GM19463 (cell line): ENCODE measurements at regions not wholly inside any gene's neighbourhood (a gene's known extent, or its start where the extent isn't known, plus 50 kb on each side); places are given as distances from the start of the nearest gene placed in this dataset.

Experiments
- ATAC-seq: cut with Tn5 transposase; IDR thresholded peaks from one replicate; pipeline ENCODE4 v1.9.1; 2021; ENCODE audit warnings: mild to moderate bottlenecking, moderate library complexity; ENCODE audit not compliant: unreplicated experiment

- ATAC-seq, result no peak
These were observed 81.6 kb upstream of the IRF2BP2 start for GRCh38 chr1:234691567-234691966.

DNA sequence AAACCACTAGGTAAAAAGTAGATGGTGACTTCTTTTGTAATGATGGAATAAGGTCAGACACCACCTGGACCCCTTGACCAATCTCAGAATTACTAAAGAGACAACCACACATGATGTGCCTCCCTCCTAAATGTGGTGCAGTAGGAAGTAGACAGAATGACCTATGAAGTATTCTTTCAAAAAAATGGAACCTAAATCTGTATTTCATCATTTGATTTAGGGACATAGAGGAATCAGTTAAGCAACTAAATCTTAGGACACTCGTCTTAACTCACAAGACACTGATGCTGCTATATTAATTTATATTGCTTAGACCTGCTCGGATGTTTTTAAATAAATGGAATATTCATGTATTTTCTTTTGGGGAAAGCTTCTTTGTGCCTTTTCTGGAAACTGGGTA, 80.9 kb upstream of the IRF2BP2 start:
- no peak for ATAC-seq

DNA sequence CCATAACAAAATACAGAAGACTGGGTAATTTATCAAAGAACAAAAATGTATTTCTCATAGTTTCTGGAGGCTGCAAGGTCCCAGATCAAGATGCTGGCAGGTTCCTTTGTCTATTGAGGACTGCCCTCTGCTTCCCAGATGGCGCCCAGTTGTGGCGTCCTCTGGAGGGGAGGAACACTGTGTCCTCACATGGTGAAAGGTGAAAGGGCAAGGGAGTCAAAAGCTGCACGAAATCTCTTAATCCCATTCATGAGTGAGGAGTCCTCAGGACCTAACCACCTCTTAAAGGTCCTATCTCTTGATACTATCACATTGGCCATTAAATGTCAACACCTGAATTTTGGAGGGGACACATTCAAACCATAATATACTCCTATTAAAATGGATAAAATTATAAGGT, 79.3 kb upstream of the IRF2BP2 start:
- ATAC-seq, result no peak

GRCh38 chr1:234687011-234687410, 77.0 kb upstream of the IRF2BP2 start:
- ATAC-seq, result no peak

DNA sequence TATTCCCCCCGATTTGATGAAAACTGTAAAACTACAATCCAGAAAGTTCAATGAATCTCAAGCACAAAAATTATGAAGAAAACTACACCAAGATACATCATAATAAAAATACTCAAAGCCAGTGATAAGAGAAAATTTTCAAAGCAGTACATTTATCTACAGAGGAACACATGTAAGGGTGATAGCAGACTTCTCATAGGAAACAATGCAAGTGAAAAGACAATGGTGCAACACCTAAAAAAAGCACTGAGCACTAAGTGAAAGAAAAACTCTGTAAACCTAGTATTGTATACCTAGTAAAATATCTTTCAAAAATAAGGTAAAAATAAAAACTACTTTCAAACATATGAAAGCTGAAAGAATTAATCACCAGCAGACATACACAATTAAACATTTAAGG, 76.1 kb upstream of the IRF2BP2 start:
- no peak for ATAC-seq

- no peak for ATAC-seq
These were observed 74.9 kb upstream of the IRF2BP2 start for GRCh38 chr1:234684856-234685255.

DNA sequence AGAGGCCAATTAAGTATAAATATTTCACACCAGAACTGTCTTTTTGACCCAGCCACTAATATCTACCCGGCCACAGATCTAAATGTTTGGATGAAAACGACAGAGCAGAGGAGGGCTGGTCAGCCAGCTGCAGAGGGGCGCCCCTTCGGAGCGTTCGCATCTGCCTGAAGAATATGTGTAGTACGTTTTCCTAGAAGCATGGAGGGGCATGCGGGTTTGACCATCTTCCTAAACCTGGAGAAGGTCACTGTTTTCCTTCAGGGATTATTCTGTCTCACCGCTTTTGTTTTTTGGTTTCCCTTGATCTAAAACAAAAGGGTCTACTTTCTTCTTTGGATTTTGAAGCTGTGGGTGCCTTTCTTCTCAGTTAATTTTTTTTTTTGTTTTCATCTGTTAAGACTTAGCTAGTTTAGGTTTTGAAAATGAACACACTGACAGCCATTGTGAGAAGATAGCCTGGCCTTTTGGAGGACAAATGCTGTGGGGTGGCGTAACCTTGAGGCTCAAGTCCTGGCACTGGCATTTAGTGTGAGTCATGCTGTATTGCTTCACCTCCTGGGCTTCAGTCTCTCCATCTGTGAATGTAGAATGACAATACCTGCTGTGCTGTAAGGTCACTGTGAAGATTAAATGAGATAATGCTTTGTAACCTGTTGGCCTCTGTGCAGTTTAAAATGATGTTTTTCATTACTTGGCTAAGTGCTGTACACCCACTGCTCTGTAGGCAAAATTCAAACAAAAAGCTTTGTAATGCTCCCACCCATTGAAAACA, 74.1 kb upstream of the IRF2BP2 start:
- no peak for ATAC-seq

DNA sequence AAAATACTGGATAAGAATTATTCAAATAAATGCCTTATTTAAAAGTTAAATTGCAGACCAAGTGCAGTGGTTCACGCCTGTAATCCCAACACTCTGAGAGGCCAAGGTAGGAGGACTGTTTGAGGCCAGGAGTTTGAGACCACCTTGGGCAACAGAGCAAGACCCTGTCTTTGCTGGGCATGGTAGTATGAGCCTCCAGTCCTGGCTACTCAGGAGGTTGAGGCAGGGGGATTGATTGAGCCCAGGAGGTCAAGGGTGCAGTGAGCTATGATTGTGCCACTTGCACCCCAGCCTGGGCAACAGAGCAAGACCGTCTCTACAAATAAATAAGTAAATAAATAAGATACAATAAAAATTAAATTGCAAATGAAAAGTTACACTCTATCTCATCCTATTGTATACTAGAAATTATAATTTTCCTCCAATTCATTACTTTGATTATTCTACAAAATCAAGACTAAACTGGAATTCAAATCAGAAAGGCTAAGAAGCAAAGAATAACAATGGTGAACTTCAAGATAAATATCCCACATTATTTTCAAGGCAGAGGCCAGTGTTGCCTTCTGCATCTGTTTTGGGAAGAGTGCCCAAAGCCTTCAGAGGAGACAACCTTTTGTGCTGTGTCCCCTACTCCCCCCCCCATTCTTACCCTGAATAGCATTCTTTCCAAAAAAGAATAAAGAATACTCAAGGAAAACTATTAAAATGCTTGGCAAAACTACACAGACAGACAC, 73.3 kb upstream of the IRF2BP2 start:
- ATAC-seq, result no peak

DNA sequence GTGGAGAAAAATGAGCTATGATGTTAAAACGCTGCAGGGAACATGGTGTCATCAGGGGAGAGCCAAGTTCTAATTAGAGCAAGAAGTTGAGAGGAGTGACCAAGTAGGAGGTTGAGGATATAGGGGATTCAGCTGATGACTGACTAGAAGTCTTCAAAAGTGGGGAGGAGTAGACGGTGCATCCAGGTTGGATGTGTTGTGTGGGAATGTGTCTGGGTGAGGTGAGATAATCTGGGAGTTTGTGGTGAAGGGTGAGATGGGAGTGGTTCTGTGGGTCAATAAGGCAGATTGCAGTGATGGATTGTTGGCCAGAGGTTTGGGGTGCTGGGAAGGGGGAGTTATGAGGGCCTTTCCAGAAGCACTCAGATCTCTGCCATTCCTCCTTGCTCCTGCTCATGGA, 72.0 kb upstream of the IRF2BP2 start:
- no peak for ATAC-seq

DNA sequence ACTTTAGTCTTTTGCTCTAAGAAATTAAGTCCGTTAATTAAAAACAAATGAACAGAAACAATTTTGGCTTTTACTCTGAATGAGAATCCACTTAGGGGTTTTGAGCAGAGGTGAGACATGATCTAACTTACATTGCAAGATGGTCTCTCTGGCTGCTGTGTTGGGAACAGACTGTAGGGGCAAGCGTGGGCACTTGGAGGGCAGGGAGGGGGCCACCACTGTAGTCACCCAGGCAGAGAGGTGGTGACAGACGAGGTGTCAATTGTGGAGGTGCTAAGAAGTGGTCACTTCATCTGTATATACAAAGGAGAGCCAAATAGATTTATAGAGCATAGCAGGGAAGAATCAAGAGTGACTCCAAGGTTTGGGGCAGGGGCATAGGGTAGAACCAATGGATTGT, 71.1 kb upstream of the IRF2BP2 start:
- ATAC-seq, result no peak

GRCh38 chr1:234680331-234680904, 70.4 kb upstream of the IRF2BP2 start:
- ATAC-seq, result no peak

DNA sequence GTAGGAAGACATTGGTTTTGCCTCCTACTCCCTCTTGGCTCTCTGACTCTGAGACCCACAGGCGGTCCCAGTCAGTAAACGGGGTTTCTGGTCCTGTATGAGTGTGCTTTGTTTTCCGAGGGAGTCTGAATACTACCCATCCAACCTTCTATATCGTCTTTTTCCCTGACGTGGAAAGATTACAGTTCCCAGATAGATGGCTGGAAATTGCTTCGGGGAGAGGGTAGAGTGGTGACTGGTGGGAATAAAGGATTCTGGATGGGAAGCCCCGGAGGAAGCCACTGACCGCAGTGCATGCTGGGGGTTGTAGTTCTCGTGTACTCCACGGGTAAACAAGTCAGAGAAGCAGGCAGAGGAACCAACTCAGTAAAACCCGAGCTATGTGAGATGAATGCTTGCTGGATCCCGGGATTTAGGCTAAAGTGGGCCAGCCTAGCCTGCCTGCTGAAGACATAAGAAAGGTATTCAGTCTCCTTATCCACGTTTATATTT, 66.2 kb upstream of the IRF2BP2 start:
- ATAC-seq, result peak; percentile 83

DNA sequence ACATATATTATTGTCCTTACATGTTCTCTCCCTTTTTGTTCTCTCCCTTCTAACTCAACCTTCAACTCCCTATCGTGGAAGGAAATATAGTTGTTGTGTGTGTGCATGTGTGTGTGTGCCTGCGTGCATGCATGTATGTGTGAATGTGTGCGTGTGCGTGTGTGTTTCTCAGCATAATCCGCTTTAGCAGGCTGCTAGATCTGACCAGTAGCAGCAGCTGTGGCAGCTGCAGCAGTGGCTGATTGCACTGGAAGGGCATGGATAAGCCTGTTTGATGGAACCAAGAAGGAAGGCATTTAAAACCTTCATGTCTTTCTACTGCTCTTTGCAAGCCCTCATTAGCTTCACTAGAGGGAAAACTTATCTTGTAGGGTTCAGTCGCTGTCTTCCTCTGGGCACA, 65.6 kb upstream of the IRF2BP2 start:
- no peak for ATAC-seq

DNA sequence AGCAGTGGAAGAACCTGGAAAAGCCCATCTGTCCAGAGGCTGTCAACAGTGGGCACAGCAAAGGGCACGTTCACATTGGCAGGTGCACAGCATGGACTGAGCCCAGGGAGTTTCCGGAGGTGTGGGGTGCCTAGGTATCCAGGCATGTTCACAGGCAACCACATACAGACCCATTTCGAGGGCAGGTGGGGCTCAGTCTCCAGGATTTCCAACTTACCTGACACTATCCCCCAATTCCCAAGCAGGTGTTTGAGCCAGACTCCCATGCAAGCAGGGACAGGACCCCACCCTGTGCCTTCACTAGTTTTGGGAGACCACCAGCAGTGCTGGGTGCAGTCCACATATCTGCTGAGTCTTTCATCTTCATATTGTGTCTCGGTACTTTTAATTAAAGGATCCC, 65.0 kb upstream of the IRF2BP2 start:
- no peak for ATAC-seq

DNA sequence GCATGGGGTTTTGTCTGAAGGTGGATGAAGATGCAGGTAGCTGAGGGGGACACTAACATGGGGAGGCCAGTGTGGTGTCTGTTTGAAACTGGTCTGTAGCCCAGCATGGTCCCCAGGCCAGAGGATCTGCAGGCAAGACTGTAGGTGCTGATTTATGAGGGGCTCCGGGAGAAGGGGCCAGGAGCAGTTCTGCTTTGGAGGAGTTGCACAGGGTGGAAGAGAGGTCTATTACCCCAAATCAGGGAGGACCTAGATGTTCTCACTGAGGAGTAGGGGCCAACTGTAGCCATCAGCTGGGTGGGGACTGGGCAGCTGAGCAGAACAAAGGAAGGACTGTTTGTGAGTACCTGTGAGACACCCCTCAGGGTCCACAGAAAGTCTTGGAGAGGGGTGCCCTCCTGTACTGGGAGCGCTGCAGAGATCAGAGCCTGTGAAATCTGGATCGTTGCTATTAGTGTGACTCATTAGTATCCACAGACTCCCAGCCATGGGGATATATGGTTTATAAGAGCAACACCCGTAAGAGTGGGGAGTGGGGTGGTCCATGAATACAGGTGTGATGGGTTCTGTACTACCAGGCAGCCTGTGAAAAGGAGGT, 64.3 kb upstream of the IRF2BP2 start:
- no peak for ATAC-seq

DNA sequence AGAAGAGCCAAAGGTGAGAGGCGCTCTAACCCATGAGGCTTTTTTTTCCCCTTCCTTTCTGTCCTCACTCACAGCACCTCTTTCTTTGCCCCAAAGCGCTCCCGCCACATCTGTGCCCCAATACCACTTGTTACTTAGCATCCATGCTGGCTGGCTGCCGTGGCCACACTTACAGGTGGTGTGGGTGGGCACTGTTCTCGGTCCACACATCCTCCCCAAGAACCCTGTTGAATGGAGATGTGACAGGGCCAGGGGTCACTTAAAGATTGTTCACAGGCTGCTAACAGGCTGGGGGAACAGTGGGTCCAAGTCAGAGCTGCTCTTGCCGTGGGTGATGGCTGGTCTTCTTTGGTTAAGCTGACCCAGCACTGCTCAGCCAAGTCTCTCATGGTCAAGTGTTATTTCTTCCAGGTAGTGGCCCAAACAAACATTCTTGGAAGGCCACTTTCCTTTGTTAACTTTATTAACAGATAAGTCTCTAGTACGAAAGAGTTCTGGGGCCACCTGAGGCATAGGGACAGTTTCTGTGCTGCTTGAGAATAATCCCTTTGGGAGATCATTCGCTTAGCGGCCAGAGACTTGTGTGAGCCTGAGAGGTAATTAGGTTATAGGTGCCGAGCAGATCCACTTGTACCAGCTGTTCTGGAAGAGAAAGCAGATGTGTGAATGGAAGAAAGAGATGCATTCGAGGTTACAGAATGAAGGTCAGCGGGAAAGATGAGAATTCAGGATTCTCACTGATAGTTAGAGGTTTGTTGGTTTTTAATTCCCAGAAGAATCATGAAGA, 62.6 kb upstream of the IRF2BP2 start:
- ATAC-seq, result no peak

GRCh38 chr1:234670967-234671626, 61.1 kb upstream of the IRF2BP2 start:
- no peak for ATAC-seq

- ATAC-seq, result no peak
These were observed 59.5 kb upstream of the IRF2BP2 start for GRCh38 chr1:234669499-234669898.

DNA sequence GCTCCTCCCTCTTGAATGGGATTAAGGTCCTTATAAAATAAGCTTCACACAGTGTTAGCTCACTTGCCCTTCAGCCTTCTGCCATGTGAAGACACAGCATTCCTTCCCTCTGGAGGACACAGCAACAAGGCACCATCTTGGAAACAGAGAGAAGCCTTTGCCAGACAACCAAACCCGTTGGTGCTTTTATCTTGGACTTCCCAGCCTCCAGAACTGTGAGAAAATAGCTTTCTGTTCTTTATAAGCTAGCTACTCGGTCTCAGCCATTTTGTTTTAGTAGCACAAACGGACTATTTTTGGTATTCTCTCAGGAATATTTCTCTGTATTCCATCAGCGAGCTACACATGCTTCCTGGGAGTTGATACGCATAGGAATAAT, 58.6 kb upstream of the IRF2BP2 start:
- ATAC-seq, result no peak
